K562 (cell line): ENCODE measurements at regions not wholly inside any gene's neighbourhood (a gene's known extent, or its start where the extent isn't known, plus 50 kb on each side); places are given as distances from the start of the nearest gene placed in this dataset.
"Not testable (repeated sequence)": the region's sequence is repeated elsewhere in the genome, so short reads cannot be mapped to it uniquely, and the experiment has no call there.

Experiments used
- ZNF589 ChIP-seq: fragments of 200-800 bp; sonication (Bioruptor generic); IDR thresholded peaks from 2 replicates; pipeline ENCODE4 v1.6.1; 2016; ENCODE audit warnings: low read depth, missing genetic modification characterization, missing compliant biosample characterization
- TF ChIP-seq, protein P1 (sequence below): fragments of 250-450 bp; sonication (Bioruptor Pico); IDR thresholded peaks from 2 replicates; pipeline ENCODE4 v1.5.0; 2021; ENCODE audit warnings: mild to moderate bottlenecking, moderate library complexity
- TF ChIP-seq, protein P2 (sequence below), 2 experiments: fragments of 450-650 bp; formaldehyde crosslinking in 1 of 2; IDR thresholded peaks; 2 replicates each; pipeline versions ENCODE4 v1.4.0 to v1.6.1; 2014 to 2020; ENCODE audit warnings: mild to moderate bottlenecking in 2 of 2, borderline replicate concordance in 1 of 2, low read depth in 1 of 2
- TF ChIP-seq, protein P3 (sequence below): sonication (generic); formaldehyde crosslinking; IDR thresholded peaks from 2 replicates; pipeline ENCODE4 v1.8.0; 2022; ENCODE audit warnings: mild to moderate bottlenecking, low read depth, missing genetic modification reagents

DNA sequence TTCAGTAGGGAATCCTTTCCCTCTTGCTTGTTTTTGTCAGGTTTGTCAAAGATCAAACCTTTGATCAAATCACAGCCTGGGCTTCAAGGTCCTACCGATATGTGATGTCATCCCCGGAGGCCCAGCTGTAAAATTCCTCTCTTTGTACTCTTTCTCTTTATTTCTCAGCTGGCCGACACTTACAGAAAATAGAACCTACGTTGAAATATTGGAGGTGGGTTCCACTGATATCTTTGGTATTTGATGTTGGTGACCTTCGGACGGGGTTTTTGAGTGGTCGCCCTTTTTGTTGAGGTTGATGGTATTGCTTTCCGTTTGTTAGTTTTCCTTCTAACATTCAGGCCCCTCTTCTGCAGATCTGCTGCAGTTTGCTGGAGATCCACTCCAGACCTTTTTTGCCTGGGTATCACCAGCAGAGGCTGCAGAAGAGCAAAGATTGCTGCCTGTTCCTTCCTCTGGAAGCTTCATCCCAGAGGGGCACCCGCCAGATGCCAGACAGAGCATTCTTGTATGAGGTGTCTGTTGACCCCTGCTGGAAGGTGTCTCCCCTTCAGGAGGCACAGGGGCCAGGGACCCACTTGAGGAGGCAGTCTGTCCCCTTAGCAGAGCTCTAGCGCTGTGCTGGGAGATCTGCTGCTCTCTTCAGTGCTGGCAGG, 316.3 kb downstream of the MAN2A1 start:
- TF ChIP-seq, protein P1, sequence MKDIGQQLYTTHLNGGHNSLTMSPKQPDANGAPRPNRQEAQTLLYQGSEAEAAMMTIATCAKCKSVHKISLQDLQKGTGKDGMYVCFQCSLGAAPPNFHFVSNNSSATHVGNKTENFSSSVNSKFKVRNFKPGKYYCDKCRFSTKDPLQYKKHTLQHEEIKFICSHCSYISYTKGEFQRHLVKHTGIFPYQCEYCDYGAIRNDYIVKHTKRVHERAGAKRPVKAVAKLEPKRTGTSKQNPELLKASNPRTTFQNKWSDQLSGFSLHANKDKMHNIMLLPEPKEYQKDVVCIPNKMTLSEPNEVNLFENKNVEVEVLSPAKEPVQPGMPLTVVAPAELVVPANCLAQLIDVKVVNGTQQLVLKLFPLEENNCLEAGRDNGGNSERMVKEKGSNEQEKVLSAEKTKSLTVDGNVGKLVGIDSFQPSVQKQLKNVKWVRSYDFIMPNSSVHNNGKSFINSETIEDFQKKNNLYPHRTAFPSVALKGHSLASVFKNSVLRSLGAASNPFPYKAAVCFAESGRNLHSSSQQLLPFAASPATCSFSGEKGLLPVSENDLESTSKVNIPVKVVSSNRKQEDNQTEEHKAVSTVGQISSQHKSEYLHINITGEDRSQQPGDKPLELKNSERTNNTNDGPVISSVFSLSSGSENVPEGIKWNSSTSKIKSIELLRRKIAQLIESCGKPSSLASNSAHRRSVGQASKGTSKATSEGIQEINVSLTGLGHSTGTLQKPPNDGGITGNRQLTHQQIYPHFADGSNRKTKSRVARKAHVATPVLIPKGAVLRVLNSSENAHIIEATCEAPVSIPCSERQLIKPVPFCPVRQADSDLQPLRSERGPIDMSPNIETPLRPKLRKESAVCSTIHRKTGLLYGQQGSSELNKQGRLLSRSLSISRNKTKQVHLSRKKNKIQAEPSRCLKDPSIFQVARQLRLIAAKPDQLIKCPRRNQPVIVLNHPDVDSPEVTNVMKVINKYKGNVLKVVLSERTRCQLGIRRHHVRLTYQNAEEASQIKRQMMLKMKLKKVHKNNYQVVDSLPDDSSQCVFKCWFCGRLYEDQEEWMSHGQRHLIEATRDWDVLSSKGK (CRISPR knock-in tag), result not testable (repeated sequence)
- TF ChIP-seq, protein P2, sequence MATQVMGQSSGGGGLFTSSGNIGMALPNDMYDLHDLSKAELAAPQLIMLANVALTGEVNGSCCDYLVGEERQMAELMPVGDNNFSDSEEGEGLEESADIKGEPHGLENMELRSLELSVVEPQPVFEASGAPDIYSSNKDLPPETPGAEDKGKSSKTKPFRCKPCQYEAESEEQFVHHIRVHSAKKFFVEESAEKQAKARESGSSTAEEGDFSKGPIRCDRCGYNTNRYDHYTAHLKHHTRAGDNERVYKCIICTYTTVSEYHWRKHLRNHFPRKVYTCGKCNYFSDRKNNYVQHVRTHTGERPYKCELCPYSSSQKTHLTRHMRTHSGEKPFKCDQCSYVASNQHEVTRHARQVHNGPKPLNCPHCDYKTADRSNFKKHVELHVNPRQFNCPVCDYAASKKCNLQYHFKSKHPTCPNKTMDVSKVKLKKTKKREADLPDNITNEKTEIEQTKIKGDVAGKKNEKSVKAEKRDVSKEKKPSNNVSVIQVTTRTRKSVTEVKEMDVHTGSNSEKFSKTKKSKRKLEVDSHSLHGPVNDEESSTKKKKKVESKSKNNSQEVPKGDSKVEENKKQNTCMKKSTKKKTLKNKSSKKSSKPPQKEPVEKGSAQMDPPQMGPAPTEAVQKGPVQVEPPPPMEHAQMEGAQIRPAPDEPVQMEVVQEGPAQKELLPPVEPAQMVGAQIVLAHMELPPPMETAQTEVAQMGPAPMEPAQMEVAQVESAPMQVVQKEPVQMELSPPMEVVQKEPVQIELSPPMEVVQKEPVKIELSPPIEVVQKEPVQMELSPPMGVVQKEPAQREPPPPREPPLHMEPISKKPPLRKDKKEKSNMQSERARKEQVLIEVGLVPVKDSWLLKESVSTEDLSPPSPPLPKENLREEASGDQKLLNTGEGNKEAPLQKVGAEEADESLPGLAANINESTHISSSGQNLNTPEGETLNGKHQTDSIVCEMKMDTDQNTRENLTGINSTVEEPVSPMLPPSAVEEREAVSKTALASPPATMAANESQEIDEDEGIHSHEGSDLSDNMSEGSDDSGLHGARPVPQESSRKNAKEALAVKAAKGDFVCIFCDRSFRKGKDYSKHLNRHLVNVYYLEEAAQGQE (IDR thresholded peaks at IDR 0.05; ENCODE audit: borderline replicate concordance), result not testable (repeated sequence)
- TF ChIP-seq, protein P2 (CRISPR knock-in tag; IDR thresholded peaks at IDR 0.05; ENCODE audit: low read depth), result not testable (repeated sequence)
- TF ChIP-seq, protein P3, sequence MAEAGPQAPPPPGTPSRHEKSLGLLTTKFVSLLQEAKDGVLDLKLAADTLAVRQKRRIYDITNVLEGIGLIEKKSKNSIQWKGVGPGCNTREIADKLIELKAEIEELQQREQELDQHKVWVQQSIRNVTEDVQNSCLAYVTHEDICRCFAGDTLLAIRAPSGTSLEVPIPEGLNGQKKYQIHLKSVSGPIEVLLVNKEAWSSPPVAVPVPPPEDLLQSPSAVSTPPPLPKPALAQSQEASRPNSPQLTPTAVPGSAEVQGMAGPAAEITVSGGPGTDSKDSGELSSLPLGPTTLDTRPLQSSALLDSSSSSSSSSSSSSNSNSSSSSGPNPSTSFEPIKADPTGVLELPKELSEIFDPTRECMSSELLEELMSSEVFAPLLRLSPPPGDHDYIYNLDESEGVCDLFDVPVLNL (CRISPR knock-in tag), result not testable (repeated sequence)
- not testable (repeated sequence) for TF ChIP-seq ZNF589
